ENCODE measurements at regions not wholly inside any gene's neighbourhood (a gene's known extent, or its start where the extent isn't known, plus 50 kb on each side); places are given as distances from the start of the nearest gene placed in this dataset.

DNA sequence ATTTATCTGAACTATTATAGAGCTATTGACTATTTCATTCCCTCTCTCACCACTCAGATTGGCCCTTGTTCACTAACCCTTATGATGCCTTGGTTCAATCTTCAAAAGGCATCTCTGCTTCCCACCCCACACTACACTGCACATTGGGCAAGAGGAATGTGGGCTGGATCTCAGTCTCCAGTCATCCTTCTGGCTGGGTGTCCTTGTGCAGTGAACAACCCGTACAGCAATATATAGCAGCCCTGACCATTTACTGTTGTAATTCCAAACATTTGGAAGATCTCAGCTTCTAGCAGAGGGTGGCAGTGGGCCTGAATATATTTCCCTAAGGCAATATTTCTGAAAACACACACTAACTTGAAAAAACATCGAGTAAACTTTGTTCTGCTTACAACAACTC lies 199.2 kb upstream of the GDNF start:
- FAIRE-seq (no peak), DNase-seq (ENCODE audit: extremely low spot score, insufficient read length, low read depth) (no peak)

DNA sequence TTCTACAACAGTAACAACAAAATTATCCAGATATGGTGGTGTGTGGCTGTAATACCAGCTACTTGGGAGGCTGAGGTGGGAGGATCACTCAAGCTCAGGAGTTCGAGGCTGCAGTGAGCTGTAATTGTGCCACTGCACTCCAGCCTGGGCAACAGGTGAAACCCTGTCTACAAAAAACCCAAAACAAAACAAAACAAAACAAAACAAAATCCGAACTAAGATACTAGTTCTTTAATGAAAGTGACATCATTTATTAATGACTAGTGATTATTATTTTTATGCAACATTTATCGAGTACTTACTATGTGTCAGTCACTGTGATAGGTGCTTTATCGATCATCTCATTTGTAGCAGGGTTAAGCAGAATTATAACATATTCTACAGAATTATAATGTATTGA lies 196.9 kb upstream of the GDNF start:
- DNase-seq (ENCODE audit: extremely low spot score, insufficient read length, low read depth) (no peak), FAIRE-seq (no peak)

DNA sequence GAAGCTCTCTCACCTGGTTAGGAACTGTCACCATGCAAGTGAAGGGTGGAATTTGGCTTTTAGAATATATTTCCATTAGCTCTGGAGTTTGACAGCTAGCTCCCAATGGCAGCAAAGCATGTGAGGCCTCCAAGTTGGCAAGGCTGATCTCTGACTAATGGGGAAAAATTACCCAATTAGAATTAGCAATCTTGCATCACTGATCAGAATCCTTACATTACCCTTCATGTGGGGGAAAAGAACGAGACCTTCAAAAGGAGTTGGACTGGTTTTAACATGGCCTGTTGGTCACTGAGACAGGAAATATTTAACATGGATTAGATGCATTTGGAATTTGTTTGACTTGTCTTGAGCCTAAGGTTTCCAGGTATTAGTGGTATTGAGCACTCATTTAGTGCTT lies 192.3 kb upstream of the GDNF start:
- DNase-seq (ENCODE audit: extremely low spot score, insufficient read length, low read depth) (no peak), FAIRE-seq (no peak)

DNA sequence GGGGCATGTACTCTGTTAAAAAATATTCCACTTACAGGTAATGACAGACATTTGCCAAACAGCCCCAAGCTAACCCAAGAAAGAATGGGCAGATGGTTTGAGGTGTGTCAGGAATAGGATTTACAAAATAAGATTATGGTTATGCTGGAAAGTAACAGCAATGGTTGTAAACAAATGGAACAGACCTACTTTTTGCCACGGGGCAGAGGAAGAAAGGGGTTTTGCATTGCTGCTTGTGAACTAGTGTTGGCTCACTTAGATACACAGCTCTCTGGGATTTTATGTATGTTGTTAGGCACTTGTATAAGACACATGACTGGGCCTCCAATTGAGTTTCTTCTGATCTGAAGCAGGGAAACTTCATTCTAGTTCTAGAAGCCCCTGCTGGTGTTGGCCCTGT lies 191.5 kb upstream of the GDNF start:
- FAIRE-seq, result no peak

DNA sequence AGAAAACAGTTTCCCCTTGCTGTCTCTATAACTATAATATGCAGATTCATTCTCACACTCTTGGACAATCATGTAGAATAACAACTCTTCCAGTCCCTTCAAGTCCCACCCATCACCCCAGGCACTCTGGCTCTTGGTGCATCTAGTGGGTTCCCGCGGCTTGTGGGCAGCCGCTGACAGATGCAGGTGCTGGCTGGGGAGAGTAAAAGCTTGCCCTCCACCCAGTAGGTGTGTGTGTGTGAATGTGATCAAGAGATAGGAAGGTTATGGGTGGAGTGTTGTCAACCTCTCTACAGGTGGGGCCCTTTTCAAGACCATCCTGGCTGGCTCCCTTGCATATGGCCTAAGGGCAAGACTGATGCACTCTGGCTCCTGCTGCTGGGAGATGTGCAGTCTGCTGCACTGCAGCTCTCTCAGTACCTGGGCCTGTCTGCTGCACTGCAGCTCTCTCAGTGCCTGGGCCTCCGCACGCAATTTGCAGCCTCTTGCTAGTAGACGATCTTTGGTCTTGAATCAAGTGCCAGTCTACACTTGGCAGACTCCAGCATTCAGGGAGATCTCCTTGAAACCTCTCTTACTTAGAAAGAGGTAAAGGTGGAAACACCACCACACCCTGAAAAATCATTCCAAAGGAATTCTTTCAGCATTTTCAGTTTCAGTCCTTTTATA lies 189.7 kb upstream of the GDNF start:
- no peak for DNase-seq (ENCODE audit: extremely low spot score, insufficient read length, low read depth)
- no peak for FAIRE-seq

More for the DNA sequence above, 191.5 kb upstream of the GDNF start:
- DNase-seq (ENCODE audit: extremely low spot score, insufficient read length, low read depth), result no peak

DNA sequence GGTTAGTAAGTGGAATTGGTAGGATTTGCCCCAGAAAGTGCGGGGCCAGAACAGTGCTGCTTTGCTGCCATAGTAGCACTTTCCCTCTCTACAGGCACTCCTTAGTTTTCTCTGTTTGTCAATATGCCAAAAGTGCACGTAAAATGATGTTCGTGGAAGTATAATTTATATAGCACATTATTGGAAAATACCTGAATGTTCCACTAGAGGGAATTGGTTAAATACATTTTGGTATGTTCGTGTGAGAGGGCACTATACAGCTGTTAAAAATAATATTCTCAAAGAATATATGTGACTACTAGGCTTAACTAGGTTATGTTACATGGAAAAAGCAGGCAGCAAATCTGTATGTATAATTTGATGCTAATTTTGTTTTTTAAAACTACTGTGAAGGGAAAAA lies 184.0 kb upstream of the GDNF start:
- FAIRE-seq (no peak), DNase-seq (ENCODE audit: extremely low spot score, insufficient read length, low read depth) (no peak)

DNA sequence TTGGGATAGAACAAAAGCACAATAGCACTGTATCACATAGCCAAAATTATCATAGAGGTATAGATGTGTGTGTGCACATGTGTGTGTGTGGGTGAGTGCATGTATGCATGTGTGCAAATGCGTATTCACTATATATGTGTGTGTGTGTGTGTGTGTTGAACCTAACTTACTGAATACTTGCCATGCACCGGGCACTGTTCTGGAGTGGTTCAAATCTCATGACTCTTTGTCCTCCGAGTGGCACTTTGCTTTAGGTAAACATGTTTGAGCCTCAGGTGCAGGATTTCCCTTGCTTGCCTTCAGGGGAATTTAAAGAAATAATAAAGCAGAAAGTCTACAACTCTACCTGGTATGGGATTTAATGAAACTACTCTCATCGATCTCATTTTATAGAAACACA lies 183.5 kb upstream of the GDNF start:
- DNase-seq (ENCODE audit: extremely low spot score, insufficient read length, low read depth) (no peak), FAIRE-seq (no peak)

DNA sequence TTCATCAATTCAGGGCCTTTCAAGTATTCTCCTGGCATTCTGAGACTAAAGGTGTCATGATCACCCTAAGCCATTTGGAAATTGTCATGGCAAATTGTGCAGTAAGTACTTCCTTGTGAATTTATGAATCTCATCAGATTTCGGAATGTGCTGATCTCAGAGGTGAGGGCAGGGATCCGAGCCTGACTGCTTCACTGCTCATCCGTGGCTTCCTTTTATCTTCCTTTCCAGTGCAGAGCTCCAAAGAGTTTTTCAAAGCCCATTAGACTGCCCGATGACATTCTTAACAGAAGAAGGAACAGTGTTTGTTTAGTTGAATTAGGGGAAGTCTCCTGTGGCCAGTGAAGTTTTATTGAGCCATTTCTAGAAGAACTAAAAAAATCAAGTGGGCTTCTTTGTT lies 182.8 kb upstream of the GDNF start:
- FAIRE-seq (no peak), DNase-seq (ENCODE audit: extremely low spot score, insufficient read length, low read depth) (no peak)

DNA sequence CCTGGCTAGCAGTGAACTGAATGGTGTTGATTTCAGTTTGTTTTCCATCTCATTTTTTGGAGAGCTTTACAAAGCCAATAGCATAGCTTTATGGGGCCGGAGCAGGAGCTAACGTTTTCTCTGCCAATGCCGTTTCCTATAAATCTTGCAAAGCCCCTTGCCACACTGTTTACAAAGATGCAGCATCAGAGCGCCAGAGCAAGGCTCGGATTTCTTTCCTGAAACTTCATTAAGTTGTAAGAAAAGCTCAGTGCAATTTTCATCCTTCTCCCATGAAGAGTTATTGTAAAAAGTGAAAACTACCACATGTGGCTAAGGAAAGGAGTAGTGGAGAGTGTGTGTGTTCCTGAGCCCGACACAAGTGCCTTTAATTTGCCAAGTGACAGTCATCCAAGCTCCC lies 178.2 kb upstream of the GDNF start:
- FAIRE-seq, result no peak
- DNase-seq (ENCODE audit: extremely low spot score, insufficient read length, low read depth), result no peak

DNA sequence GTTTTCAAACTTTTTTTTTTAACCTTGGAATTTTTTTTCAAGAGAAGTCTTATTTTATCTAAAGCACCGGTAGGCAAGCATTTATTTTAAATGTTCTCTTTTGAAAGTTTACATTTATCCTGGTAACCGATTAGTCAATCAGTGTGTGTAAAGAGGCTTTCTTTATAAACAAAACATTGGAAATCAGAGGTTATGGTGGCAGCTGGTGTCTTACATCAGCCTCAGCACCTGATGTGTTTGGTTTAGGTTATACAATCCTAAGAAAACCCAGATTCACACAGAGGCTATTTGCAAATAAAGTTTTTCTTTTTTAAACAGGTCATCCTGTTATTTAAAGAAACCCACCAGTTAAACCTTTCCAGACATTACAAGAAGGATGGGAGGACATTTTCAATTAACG lies 173.3 kb upstream of the GDNF start:
- FAIRE-seq (no peak), DNase-seq (ENCODE audit: extremely low spot score, insufficient read length, low read depth) (no peak)

DNA sequence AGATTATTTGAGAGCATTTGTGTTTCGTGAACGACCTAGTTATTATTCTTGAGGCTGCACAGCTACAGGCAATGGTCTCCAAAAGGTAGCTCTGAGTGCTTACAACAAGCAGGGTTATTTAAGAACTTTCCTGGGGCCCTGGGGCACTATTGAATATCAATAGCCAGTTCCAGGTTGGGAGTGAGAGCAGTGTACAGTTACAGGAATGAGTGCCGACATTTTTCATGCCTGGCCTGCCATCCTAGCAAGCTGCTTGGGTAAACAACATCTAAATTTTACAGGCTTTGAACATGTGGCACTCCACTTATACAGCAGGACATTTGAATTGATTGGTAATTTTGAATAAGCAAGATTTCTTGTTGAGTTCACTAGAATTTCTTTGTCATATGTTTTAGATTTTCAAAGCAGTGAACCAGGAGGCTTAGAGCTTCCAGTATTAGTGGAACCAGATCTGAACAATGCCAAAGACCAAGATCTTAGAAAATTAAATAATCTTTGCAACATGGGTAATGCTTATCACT lies 171.9 kb upstream of the GDNF start:
- FAIRE-seq, result no peak
- no peak for DNase-seq (ENCODE audit: extremely low spot score, insufficient read length, low read depth)

DNA sequence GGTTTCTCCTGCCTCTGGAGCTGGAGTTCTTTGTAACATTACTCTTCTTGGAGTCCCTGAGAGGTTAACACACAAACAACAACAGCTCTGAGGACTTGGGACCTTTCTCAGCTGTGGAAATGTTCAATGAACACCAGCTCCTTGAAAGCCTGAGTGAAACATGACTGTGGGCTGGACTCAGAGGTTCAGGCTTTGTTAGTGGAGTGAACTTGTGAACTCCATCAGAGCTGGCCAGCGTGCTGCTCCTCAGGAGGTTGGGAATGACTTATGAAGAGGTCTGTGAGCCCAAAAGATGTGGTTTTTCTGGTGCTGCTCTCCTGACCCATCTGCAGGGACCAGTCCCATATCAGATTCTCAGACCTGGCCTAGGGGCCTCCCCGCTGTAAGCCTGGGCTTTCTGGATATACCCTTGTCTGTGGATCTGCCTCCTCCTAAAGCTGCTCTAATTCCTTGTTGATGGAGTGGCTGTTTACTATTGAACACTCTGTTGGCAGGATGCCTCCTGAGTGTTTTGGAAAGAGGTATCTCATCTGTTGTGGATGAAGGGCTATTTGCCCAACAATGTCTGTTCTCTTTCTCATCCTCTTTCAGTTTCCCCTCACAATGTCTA lies 170.0 kb upstream of the GDNF start:
- FAIRE-seq (no peak), DNase-seq (ENCODE audit: extremely low spot score, insufficient read length, low read depth) (no peak)

DNA sequence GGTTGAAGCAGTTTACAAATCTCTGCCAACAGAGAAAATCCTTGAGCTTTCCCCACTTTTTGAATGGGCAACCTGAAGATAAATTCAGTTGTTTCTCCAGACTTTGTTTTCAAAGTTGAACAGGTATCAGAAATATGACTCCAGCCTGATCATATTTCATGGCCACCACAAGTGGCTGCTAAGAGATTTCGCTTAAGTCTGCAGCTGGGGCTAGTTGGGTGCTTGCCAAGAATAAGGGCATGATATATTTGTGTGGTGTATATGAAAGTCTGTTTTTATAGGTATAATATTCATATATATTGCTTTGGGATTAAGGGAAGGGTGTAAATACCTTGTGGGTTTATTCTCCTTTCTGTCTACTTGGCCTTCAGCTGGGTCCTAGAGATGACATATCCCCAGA lies 168.4 kb upstream of the GDNF start:
- no peak for FAIRE-seq
- no peak for DNase-seq (ENCODE audit: extremely low spot score, insufficient read length, low read depth)

DNA sequence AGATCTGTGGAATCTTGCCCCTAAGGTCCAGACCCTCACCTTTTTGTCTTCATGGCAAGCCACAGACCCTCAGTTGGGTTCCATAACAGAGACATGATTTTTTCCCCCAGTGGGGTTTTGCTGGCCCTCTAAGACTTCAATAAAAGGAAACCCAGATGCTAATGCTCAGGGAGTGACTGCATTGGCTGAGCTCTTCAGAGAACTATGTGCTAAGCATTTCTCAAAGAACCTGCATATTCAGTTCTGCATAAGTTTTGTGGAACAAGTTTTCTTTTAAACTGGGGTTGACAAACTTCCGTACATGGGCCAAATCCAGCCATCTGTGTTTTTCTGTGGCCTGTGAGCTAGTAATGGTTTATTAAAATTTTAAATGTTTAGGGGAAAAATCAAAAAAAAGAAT lies 159.8 kb upstream of the GDNF start:
- no peak for DNase-seq (ENCODE audit: extremely low spot score, insufficient read length, low read depth)
- FAIRE-seq, result no peak

DNA sequence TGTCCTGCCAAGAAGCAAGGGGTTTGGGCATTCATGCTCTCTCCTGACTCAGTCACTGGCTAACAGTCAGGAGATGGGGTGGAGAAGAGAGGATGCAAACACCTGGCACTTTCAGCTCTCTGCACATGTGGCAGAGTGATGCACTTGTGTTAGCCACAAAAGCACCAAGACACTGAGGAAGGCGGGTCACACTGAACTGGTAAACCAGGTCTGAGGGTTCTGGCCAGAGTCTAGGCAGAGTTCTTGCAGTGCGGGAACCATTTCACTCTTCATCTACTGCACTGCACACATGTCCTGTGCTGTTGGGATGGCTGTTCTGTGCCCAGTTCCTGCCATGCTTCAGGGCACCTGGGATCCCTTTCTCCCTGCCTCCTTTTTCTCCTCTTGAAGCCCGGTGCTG lies 157.1 kb upstream of the GDNF start:
- FAIRE-seq, result no peak

DNA sequence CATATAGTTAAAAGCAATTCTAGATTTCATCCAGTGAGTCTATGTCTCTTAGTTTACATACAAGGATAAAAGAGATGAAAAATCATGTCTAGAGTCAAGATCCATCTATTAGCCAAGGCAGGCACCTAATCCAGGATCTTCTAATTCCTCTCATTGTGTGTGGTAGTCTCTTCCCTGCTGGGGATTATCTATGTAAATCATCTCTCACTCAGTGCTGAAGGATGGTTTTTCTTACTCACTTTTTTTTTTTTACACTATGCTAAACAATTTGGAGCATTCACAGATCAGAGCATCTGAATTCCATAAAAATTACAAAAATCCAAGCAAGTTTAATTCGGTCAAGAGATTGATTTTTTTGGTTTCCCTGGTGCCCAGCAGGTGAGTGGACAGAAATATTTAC lies 154.9 kb upstream of the GDNF start:
- DNase-seq (ENCODE audit: extremely low spot score, insufficient read length, low read depth) (no peak), FAIRE-seq (no peak)

More for the DNA sequence above, 157.1 kb upstream of the GDNF start:
- no peak for DNase-seq (ENCODE audit: extremely low spot score, insufficient read length, low read depth)

DNA sequence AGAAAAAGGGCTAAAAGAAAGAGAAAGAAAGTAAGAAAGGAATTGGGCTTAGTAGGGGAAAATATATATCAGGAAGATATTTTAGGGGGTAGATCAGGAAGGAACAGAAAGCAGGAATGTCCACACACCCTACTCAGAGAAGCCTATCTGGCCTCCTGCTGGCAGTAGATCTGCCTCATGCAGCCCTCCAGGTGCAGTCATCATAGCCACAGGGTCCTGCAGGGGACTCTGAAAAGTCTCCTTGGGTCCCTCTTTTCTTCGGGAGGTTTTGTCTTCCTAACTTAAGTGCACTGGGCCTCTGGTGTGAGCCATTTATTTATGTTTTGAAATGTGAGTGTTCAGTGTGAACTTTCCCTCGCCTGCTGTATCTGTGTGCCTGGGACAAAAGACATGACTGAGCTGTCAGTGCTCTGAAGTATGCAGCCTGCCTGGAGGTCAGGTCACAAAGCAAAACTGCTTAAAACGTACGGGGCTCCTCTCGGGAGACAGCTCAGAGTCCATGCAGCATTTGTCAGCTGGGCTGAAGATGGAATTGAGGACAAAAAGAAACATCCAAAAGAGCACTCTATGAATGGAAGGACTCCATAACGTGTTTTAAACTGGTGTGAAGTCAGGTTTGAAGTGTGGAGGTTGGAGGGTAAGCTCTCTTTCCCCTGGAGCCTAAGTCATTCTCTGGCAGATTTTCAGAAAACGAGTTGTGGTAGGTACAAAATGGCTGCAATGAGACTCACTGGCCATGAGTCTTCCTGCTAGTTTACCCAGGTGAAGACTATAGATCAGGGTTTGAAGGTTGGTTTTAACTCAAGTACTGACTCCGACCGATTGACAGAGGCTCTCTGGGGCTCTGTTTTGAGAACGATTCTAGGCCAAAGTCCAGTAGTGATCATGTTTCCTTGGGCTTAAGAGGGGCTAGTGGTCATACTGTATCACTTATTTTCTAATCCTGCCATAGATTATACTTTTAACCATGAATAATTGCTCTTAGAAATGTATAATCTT lies 151.8 kb upstream of the GDNF start:
- no peak for FAIRE-seq

DNA sequence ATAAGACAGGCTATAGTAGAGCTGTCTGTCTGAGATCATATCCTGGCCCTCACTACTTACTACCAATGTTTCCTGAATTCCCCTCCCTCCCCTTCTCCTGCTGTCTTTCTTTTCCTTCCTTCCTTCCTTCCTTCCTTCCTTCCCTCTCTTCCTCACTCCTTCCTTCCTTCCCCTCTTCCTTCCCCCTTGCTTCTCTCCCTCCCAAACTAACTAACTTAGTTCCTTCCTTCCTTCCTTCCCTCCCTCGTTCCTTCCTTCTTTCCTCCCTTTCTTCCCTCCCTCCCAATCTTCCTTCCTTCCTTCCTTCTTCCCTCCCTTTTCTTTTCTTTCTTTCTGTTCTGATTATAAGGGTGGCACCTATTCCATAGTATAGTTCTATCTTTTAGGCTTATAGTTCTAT lies 150.0 kb upstream of the GDNF start:
- DNase-seq (ENCODE audit: extremely low spot score, insufficient read length, low read depth), result no peak
- no peak for FAIRE-seq

More for the DNA sequence above, 151.8 kb upstream of the GDNF start:
- DNase-seq (ENCODE audit: extremely low spot score, insufficient read length, low read depth), result no peak

DNA sequence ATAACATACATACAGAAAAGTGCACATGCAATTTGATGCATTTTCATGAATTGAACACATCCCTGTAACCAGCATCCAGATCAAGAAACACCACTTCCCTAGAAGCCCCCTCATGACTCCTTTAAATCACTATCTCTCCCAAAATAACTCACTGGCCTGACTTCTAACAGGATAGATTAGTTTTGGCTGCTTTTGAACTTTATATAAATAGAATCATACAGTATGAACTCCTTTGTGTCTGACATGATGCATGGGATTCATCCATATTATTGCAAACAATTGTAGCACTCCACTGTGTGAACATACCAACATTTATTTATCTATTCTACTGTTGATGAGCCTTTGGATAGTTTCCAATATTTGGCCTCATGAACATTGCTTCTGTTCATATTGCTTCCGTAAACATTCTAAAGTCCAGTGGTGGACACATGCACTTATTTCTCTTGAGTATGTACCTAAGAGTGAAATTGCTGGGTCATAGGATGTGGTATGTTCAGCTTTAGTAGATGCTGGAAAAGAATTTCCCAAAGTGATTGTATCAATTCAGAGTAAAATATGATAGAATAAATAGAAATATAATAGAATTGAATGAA lies 148.7 kb upstream of the GDNF start:
- no peak for FAIRE-seq

DNA sequence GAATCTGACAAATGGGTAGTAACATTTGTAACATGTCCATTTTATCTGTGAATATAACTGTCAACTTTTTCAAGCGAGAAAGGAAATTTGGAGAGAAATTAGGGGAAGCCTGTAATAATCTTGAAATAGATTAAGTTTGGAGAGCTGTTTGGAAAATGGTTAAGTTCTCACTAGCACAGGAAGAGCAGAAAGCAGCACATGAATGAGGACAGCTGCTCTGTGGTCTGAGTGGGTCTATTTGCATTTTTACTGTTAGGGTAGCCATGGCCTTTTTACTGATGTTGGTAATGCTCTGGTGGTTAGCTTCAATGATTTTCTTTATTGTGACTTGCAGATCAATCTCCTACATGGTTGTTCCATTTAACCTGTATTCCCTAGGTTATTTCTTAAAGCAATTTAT lies 144.5 kb upstream of the GDNF start:
- DNase-seq (ENCODE audit: extremely low spot score, insufficient read length, low read depth) (no peak), FAIRE-seq (no peak)

More for the DNA sequence above, 148.7 kb upstream of the GDNF start:
- DNase-seq (ENCODE audit: extremely low spot score, insufficient read length, low read depth), result no peak

Data from GM18507 (cell line).